ENCODE measurements at regions not wholly inside any gene's neighbourhood (a gene's known extent, or its start where the extent isn't known, plus 50 kb on each side); places are given as distances from the start of the nearest gene placed in this dataset.

- Histone ChIP-seq H3K36me3 (ENCODE audit: control insufficient read depth in 2 of 4, insufficient read depth in 4 of 4, low read length in 3 of 4) (no peaks in the 10 kb centered on the region), H3K56ac (replicated peaks; ENCODE audit: insufficient read length, low read depth, low read length) (no peak overlapping the region), H3K79me1 (ENCODE audit: low read depth, low read length) (no peaks in the 10 kb centered on the region), H3K27ac (ENCODE audit: low read depth, low read length) (no peak overlapping the region), H3K79me2 (ENCODE audit: control insufficient read depth in 1 of 2, insufficient read depth in 2 of 2, low read length in 2 of 2) (no peaks in the 10 kb centered on the region), H3K23me2 (ENCODE audit: low read depth, low read length) (no peaks in the 10 kb centered on the region), H2BK5ac (ENCODE audit: low read depth, low read length) (no peak overlapping the region), H4K20me1 (replicated peaks in 1 of 2; ENCODE audit: control insufficient read depth in 1 of 2, insufficient read depth in 2 of 2, low read length in 2 of 2) (no peaks in the 10 kb centered on the region), H3K4me3 (ENCODE audit: extremely low read depth in 1 of 4, insufficient read depth in 2 of 4, low read depth in 3 of 4, low read length in 4 of 4) (no peak overlapping the region), H3K4me1 (replicated peaks in 1 of 4; ENCODE audit: control insufficient read depth in 3 of 4, insufficient read depth in 4 of 4, low read length in 3 of 4) (0 out of 7 replicates have a peak, but pooled peaks cover 0 to 3% (median 0%) of the 10 kb centered on the region in 4 experiments), H2BK15ac (ENCODE audit: low read length) (no peak overlapping the region), H2BK20ac (ENCODE audit: low read length) (no peak overlapping the region), H3K9me3 (ENCODE audit: insufficient read depth in 2 of 2, low read depth in 1 of 2, low read length in 1 of 2) (no peaks in the 10 kb centered on the region), H2BK12ac (ENCODE audit: low read depth, low read length) (no peak overlapping the region), H4K5ac (ENCODE audit: insufficient read length, low read depth, low read length) (no peak overlapping the region), H3K27me3 (replicated peaks in 1 of 4; ENCODE audit: control insufficient read depth in 3 of 4, extremely low read depth in 1 of 4, insufficient read depth in 3 of 4, low read length in 3 of 4) (no peaks in the 10 kb centered on the region), H4K91ac (replicated peaks; ENCODE audit: insufficient read length, low read length) (no peak overlapping the region), H2BK120ac (replicated peaks; ENCODE audit: low read depth, low read length) (no peak overlapping the region), H3K23ac (ENCODE audit: insufficient read length) (no peak overlapping the region), H3K9ac (replicated peaks in 1 of 4; ENCODE audit: extremely low read depth in 1 of 4, low read depth in 3 of 4, low read length in 3 of 4) (no peak overlapping the region), H2AK5ac (ENCODE audit: low read depth, low read length) (no peak overlapping the region), H2AFZ (ENCODE audit: low read length) (no peak overlapping the region), H4K8ac (ENCODE audit: extremely low read depth, insufficient read depth, low read length) (no peak overlapping the region), H3K14ac (ENCODE audit: insufficient read length) (no peak overlapping the region), H3K18ac (ENCODE audit: extremely low read depth, low read length) (no peak overlapping the region), H3K4me2 (ENCODE audit: insufficient read depth in 1 of 2, low read depth in 2 of 2, low read length in 2 of 2) (no peak overlapping the region), H3K4ac (replicated peaks; ENCODE audit: insufficient read length, low read depth, low read length) (no peak overlapping the region)
- 93% methylated on average over 3 of the region's 3 CpGs; no CpG with 5 or more reads in 1 of the 2 experiments for WGBS, 2 experiments (ENCODE audit: extremely low coverage in 1 of 2, insufficient coverage in 1 of 2, insufficient read length in 1 of 2, insufficient replicate concordance in 2 of 2, low coverage in 1 of 2, low lambda C conversion rate in 2 of 2, missing lambda C conversion rate in 1 of 2)
- CTCF ChIA-PET (ENCODE audit: partially characterized antibody), result interaction anchor here (0.5 to 1.7 kb wide), 7 partner anchors 15 to 244 kb away, joined by 3 to 7 read pairs (median 3); no protein-coding TSS in a partner anchor
- no peak for FAIRE-seq
- no peak for DNase-seq (ENCODE audit: low read depth in 1 of 2, low spot score in 2 of 2)
- POLR2A ChIA-PET (ENCODE audit: partially characterized antibody), result no interaction called here
- TF ChIP-seq RNF2 (IDR thresholded peaks at IDR 0.05; ENCODE audit: borderline replicate concordance, low read depth, low read length, missing control alignments, poor library complexity, severe bottlenecking) (no peak), EP300 (IDR thresholded peaks at IDR 0.05; ENCODE audit: borderline replicate concordance in 1 of 2, low read depth in 2 of 2, low read length in 2 of 2) (no peak), ASH2L (IDR thresholded peaks at IDR 0.05; ENCODE audit: low read length) (no peak), CTBP2 (IDR thresholded peaks at IDR 0.05; ENCODE audit: borderline replicate concordance, insufficient read depth, insufficient read length, low read length) (no peak), TCF12 (IDR thresholded peaks at IDR 0.05; ENCODE audit: low read depth, low read length) (no peak), CEBPB (IDR thresholded peaks at IDR 0.05; ENCODE audit: low read depth, low read length) (no peak)
Observed at GRCh38 chr1:68361346-68361910, 88.3 kb downstream of the RPE65 start.
